Cardiac muscle cell (in vitro differentiated cells and primary cell): ENCODE measurements at regions not wholly inside any gene's neighbourhood (a gene's known extent, or its start where the extent isn't known, plus 50 kb on each side); places are given as distances from the start of the nearest gene placed in this dataset.
A peak's percentile ranks its signal among the peaks of the same experiment; 100 is the strongest.

Experiments
- DNase-seq, 2 donors: peaks; one replicate each; pipeline versions ENCODE4 v3.0.0 to v3.0.0-alpha.2; 2010 to 2017; ENCODE audit warnings: low read depth in 1 of 2, low spot score in 1 of 2
- H3K27ac ChIP-seq: fragments of 200-600 bp; sonication (generic); 2 replicates; pipeline ENCODE4 v1.5.1; 2016
- H3K27me3 ChIP-seq: fragments of 200-600 bp; sonication (generic); 2 replicates; pipeline ENCODE4 v1.6.0; 2016; ENCODE audit warnings: control low read depth
- H3K36me3 ChIP-seq: fragments of 200-600 bp; sonication (generic); 2 replicates; pipeline ENCODE4 v1.5.1; 2016; ENCODE audit warnings: control low read depth
- H3K4me1 ChIP-seq: fragments of 200-600 bp; sonication (generic); 2 replicates; pipeline ENCODE4 v1.8.1; 2017; ENCODE audit warnings: low read depth, mild to moderate bottlenecking, mixed run types
- H3K4me3 ChIP-seq: fragments of 200-600 bp; sonication (generic); 2 replicates; pipeline ENCODE4 v1.5.1; 2016; ENCODE audit warnings: mild to moderate bottlenecking
- H3K9me3 ChIP-seq: fragments of 200-600 bp; sonication (generic); 2 replicates; pipeline ENCODE4 v1.5.1; 2017; ENCODE audit warnings: low read depth, mild to moderate bottlenecking, control low read depth
- TF ChIP-seq, protein P1 (sequence below): IDR thresholded peaks from 2 replicates; pipeline ENCODE4 v1.5.1; 2012; ENCODE audit warnings: low read depth, mild to moderate bottlenecking, low read length

DNA sequence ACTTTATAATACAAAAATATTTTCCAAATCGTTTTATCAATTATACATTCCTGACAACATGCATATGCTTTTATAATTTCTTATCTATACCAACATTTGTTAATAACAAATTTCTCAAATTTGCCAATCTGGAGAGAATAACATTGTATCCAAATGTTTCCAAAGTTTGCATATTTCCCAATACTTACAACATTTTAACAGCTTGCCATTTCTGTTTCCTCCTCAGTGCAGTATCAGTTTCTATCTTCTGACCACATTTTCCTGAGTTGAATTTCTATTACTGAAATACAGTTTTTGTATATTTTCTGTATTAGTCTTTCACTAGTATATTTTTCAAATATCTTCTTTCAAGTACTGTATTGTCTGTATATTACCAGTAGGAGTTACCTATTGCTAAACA lies 1594.3 kb downstream of the PLA2G4A start:
- Histone ChIP-seq H3K27me3 (no peaks in the 10 kb centered on the region), H3K36me3 (no peaks in the 10 kb centered on the region), H3K4me1 (no peaks in the 10 kb centered on the region), H3K4me3 (no peak overlapping the region), H3K27ac (no peak overlapping the region), H3K9me3 (no peaks in the 10 kb centered on the region)
- DNase-seq, result no peak
- TF ChIP-seq, protein P1, sequence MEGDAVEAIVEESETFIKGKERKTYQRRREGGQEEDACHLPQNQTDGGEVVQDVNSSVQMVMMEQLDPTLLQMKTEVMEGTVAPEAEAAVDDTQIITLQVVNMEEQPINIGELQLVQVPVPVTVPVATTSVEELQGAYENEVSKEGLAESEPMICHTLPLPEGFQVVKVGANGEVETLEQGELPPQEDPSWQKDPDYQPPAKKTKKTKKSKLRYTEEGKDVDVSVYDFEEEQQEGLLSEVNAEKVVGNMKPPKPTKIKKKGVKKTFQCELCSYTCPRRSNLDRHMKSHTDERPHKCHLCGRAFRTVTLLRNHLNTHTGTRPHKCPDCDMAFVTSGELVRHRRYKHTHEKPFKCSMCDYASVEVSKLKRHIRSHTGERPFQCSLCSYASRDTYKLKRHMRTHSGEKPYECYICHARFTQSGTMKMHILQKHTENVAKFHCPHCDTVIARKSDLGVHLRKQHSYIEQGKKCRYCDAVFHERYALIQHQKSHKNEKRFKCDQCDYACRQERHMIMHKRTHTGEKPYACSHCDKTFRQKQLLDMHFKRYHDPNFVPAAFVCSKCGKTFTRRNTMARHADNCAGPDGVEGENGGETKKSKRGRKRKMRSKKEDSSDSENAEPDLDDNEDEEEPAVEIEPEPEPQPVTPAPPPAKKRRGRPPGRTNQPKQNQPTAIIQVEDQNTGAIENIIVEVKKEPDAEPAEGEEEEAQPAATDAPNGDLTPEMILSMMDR, result no peak

DNA sequence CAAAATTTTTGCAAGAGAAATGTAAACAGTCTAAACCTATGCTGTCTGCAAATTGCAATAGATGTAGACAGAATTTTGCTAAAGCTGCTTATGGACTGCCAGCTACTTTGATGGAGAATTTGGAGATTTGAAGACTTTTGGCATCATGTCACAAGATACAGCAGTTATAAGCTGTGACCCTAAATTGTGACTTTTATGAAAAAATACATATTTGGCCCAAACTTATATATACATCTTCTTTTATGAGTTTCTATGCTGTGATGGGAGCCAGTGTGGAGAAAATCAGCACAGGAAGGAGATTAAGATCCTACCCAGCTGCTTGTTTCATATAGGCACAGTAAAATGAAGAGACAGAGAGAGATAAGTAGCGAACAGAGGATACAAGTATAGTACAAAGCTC lies 1595.4 kb downstream of the PLA2G4A start:
- no peak overlapping the region for H3K27ac ChIP-seq
- H3K4me3 ChIP-seq, result no peak overlapping the region
- no peaks in the 10 kb centered on the region for H3K27me3 ChIP-seq
- H3K9me3 ChIP-seq, result no peaks in the 10 kb centered on the region
- H3K36me3 ChIP-seq, result no peaks in the 10 kb centered on the region
- TF ChIP-seq, protein P1, result no peak
- no peaks in the 10 kb centered on the region for H3K4me1 ChIP-seq
- no peak for DNase-seq

DNA sequence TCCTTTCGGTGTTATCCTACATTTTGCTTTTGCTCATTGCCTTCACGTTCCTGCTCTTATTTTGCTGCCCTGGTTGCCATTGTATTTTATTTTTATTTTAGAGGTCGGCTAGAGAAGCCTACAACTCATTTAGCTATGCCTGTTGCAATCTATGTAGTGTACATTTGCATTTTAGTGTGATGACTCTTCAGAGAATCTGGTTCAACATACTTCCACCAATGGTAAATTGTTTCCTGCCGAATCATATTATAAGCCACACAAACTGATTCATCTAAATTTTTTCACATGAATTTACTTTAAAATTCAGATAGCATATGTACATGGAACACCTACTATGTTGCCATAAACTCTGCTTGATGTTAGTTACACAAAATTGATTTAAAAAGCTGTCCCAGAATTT lies 1596.9 kb downstream of the PLA2G4A start:
- H3K27ac ChIP-seq, result no peak overlapping the region
- no peak overlapping the region for H3K4me3 ChIP-seq
- H3K36me3 ChIP-seq, result no peaks in the 10 kb centered on the region
- TF ChIP-seq, protein P1, result no peak
- peak in 1 of 2 donors; percentile 12 for DNase-seq
- H3K27me3 ChIP-seq, result no peaks in the 10 kb centered on the region
- H3K4me1 ChIP-seq, result no peaks in the 10 kb centered on the region
- H3K9me3 ChIP-seq, result no peaks in the 10 kb centered on the region

DNA sequence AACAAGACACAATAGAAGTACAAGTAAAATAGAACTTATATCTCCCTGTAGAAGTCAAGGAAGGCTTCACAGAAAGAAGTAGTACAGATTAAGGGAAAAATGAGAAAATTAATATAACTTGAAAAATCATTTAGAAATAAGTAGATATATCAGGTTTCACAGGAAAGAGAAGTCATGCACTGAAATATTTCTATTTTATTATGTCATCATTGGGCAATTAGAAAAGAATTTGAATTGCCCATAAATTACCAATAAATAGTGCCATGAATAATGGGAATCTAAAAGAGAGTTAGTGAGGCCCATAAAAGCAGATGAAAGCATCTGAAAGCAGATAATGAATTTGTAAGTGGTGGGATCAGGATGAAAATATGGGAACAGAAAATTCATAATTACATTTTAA lies 1597.8 kb downstream of the PLA2G4A start:
- TF ChIP-seq, protein P1, result no peak
- no peaks in the 10 kb centered on the region for H3K9me3 ChIP-seq
- DNase-seq, result no peak
- H3K36me3 ChIP-seq, result no peaks in the 10 kb centered on the region
- no peak overlapping the region for H3K27ac ChIP-seq
- H3K4me1 ChIP-seq, result no peaks in the 10 kb centered on the region
- H3K27me3 ChIP-seq, result no peaks in the 10 kb centered on the region
- H3K4me3 ChIP-seq, result no peak overlapping the region

DNA sequence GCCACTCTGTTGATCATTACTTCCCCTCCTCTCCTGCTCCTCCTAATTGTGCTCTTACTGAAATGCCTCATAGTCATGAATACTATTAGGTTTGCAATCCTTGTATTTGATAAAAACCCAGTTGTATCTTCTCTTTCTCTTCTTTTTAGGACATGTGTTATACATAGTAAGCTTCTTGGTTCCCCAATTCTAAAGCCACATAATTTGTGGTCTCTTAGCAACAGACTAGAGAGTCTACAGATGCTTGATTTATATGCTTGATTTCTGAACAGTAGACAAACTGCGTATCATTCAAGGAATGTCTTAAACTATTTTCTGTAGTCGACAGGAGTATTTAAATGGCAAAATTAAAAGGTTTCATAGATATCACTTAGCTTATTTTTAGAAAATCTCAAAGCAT lies 1598.9 kb downstream of the PLA2G4A start:
- no peak overlapping the region for H3K4me3 ChIP-seq
- DNase-seq, result no peak
- no peaks in the 10 kb centered on the region for H3K9me3 ChIP-seq
- no peaks in the 10 kb centered on the region for H3K36me3 ChIP-seq
- H3K4me1 ChIP-seq, result no peaks in the 10 kb centered on the region
- H3K27ac ChIP-seq, result no peak overlapping the region
- TF ChIP-seq, protein P1, result no peak
- no peaks in the 10 kb centered on the region for H3K27me3 ChIP-seq

DNA sequence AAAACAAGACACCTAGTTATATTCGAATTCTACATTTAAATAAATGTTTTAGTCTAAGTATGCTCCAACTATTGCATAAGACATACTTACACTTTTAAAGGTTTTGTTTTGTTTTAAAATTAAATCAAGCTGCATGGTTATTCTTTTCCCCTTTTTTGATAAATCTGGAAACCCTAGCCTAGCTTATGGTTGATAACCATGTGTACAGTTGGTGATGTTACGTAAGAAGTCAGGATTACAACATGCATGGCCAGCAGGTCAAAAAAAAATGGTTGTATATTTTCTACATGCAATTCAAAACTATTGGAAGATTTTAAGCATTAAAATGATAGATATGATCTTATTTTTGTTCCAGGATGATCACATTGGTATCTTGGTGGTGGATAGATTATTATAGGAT lies 1600.6 kb downstream of the PLA2G4A start:
- H3K9me3 ChIP-seq, result no peaks in the 10 kb centered on the region
- no peaks in the 10 kb centered on the region for H3K36me3 ChIP-seq
- TF ChIP-seq, protein P1, result no peak
- H3K4me1 ChIP-seq, result no peaks in the 10 kb centered on the region
- no peak overlapping the region for H3K27ac ChIP-seq
- H3K4me3 ChIP-seq, result no peak overlapping the region
- no peaks in the 10 kb centered on the region for H3K27me3 ChIP-seq
- peak in 1 of 2 donors; percentile 19 for DNase-seq
